ENCODE measurements at regions not wholly inside any gene's neighbourhood (a gene's known extent, or its start where the extent isn't known, plus 50 kb on each side); places are given as distances from the start of the nearest gene placed in this dataset.

DNA sequence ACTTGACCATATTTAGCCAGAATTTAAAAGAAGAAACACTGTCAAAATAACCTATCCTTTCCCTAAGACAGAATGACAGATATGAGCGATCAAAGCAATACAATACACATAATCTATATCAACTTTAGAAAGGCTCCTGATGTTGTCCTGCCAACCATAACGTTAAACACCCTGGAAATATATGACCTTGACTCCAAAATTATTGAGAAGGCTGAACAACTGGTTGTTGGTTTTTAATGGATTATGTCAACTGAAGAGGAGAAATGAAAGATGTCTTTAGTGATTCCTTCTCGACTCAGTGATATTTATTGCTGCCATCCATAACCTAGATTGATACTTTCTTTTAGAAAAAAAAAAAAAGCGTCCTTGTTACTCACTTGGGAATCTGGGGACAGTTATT, 957.2 kb downstream of the SLITRK1 start:
- TF ChIP-seq EZH2 (IDR thresholded peaks at IDR 0.05) (no peak), POLR2AphosphoS5 (IDR thresholded peaks at IDR 0.05; ENCODE audit: borderline replicate concordance, low read depth, low read length) (no peak)

Measured in SK-N-MC (cell line).